NCI-H2107 treated with DMSO at 0.1 percent for 48 hours (cell line): ENCODE measurements at regions not wholly inside any gene's neighbourhood (a gene's known extent, or its start where the extent isn't known, plus 50 kb on each side); places are given as distances from the start of the nearest gene placed in this dataset.

ENCODE experiments used
- DNase-seq: peaks from one replicate; lab custom pipeline; 2025; ENCODE audit not compliant: unreplicated experiment; lab: John Stamatoyannopoulos, UW

GRCh38 chr15:27671819-27672437 lies 427.2 kb downstream of the OCA2 start:
- no peak for DNase-seq

GRCh38 chr15:27670486-27671209 lies 428.5 kb downstream of the OCA2 start:
- DNase-seq = no peak

GRCh38 chr15:27669641-27670040 lies 429.5 kb downstream of the OCA2 start:
- no peak for DNase-seq

GRCh38 chr15:27668471-27669220 lies 430.5 kb downstream of the OCA2 start:
- no peak for DNase-seq

GRCh38 chr15:27665002-27665401 lies 434.1 kb downstream of the OCA2 start:
- DNase-seq = no peak

GRCh38 chr15:27662892-27663291 lies 436.2 kb downstream of the OCA2 start:
- no peak for DNase-seq

- no peak for DNase-seq
Measured at GRCh38 chr15:27660676-27661075, 438.4 kb downstream of the OCA2 start.

- DNase-seq = no peak
Measured at GRCh38 chr15:27656296-27656987, 442.7 kb downstream of the OCA2 start.

GRCh38 chr15:27655056-27655455 lies 444.1 kb downstream of the OCA2 start:
- no peak for DNase-seq

- no peak for DNase-seq
Measured at GRCh38 chr15:27650244-27650643, 448.9 kb downstream of the OCA2 start.

- DNase-seq = no peak
Measured at GRCh38 chr15:27648359-27648758, 450.8 kb downstream of the OCA2 start.

- no peak for DNase-seq
Measured at GRCh38 chr15:27646531-27646930, 452.6 kb downstream of the OCA2 start.

- DNase-seq = no peak
Measured at GRCh38 chr15:27645672-27646071, 453.4 kb downstream of the OCA2 start.

- no peak for DNase-seq
Measured at GRCh38 chr15:27642981-27643380, 456.1 kb downstream of the OCA2 start.

GRCh38 chr15:27639595-27639994 lies 459.5 kb downstream of the OCA2 start:
- no peak for DNase-seq

GRCh38 chr15:27638958-27639357 lies 460.2 kb downstream of the OCA2 start:
- DNase-seq = no peak

GRCh38 chr15:27635916-27636315 lies 463.2 kb downstream of the OCA2 start:
- DNase-seq = no peak

GRCh38 chr15:27628486-27628885 lies 470.6 kb downstream of the OCA2 start:
- DNase-seq = no peak

- DNase-seq = no peak
Measured at GRCh38 chr15:27627623-27628022, 471.5 kb downstream of the OCA2 start.

- DNase-seq = no peak
Measured at GRCh38 chr15:27623560-27624305, 475.4 kb downstream of the OCA2 start.

GRCh38 chr15:27623149-27623548 lies 476.0 kb downstream of the OCA2 start:
- no peak for DNase-seq
